Activated T-cell treated with anti-CD3 and anti-CD28 coated beads for 1 hour (primary cell): ENCODE measurements at regions not wholly inside any gene's neighbourhood (a gene's known extent, or its start where the extent isn't known, plus 50 kb on each side); places are given as distances from the start of the nearest gene placed in this dataset.

Experiments used
- DNase-seq: peaks from one replicate; pipeline ENCODE4 v3.0.0-alpha.2; 2020; ENCODE audit warnings: low read depth

DNA sequence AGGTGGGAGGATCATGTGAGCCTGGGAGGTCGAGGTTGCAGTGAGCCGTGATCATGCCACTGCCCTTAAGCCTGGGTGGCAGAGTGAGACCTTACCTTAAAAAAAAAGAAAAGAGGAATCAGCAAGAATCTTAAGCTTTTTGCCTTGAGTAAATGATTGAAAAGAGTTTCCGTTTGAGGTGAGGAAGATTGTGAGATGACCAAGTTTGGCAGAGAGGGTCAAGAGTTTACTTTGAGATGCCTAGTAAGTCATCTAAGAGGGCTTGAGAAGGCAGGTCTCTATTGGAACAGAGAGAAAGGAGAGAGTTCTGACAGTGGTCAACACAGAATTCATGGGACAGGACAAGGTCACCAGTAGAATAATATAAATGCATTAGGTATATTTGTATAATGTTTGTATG lies 572.1 kb downstream of the TLE4 start:
- no peak for DNase-seq

DNA sequence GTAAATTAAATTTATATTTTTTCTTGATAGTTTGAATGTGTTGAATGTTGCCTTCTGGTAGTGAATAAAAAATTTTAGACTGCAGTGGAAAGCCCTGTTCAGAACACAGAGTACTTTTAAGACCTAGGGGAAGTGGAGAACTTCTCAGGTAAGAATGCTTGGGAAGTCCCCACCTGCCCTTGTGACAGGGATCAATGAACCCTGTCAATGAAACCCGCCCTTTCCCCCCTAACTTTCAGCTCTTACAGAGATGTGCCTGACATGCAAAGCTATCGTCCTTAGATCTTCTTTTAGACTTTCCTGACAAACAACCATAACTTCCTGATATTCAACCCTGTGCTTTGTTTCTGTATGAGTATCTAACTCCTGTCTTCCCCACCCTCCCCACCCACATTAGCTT lies 562.7 kb downstream of the TLE4 start:
- DNase-seq, result no peak

DNA sequence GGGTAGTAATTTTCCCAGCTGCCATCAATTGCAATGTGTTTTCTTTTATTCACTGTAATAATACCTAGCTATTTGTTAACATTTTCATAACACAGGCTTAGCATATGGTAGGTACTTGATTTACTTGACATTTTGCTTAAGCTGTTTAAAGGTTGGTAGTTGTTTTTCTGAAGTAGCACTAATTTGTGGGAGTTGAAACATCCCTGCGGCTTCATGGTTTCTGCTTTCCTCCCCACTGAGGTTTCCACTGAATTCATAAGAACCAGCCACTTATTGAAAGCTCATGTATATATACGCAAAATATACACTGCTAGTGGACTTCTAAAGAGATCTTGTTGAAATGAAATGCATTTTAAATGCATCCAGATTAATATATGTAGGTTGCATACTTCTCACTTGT lies 559.9 kb downstream of the TLE4 start:
- no peak for DNase-seq

DNA sequence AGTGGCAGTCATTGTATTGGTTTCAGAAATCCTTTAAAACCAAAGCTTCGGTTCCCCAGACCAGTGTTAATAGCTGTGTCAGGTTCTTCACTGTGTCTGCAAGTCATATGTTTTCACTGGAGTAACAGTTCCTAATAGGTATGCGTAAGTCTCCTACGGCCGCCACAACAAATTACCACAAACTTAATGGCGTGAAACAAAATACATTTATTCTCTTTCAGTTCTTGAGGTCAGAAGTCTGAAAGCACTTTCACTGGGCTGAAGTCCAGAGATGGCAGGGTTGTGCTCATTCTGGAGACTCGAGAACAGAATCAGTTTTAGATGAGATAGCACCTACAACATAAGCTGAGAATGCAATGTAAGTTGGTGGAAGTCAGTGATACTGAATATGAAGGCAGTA lies 556.2 kb downstream of the TLE4 start:
- DNase-seq, result no peak

DNA sequence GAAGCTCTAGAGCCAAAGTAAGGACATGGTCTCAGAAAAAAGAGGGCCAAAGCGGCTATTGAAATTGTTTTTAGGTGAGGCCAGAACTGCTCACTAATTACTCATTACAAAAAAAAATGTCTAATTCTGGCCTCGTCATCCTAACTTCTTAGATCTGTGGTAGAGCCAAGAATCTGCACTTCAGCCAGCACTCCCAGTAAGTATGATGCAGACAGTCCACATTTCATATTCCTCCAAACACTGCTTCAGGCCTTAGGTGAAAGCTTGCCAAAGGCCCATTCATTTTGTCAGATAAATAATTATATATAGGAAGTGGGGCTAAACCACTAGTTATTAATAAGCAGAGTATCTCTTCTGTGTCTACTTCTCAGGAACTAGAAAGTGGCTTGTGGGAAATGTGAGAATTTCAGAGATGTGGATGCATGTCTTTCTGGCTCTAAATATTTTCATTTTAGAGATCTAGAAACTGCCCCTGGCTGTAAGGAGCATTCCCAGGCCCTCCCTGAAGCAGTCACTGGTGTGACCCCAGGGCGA lies 554.0 kb downstream of the TLE4 start:
- no peak for DNase-seq

DNA sequence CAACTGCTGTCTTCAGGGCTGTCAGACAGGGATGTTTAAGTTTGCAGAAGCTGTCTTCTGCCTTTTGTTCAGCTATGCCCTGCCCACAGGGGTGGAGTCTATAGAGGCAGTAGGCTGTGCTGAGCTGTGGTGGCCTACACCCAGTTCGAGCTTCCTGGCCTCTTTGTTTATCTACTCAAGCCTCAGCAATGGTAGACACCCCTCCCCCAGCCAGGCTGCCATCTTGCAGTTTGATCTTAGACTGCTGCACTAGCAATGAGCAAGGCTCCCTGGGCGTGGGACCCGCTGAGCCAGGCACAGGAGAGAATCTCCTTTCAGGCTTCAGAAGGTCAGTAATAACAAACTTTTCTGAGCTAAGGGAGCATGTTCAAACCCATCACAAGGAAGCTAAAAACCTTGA lies 545.3 kb downstream of the TLE4 start:
- no peak for DNase-seq

DNA sequence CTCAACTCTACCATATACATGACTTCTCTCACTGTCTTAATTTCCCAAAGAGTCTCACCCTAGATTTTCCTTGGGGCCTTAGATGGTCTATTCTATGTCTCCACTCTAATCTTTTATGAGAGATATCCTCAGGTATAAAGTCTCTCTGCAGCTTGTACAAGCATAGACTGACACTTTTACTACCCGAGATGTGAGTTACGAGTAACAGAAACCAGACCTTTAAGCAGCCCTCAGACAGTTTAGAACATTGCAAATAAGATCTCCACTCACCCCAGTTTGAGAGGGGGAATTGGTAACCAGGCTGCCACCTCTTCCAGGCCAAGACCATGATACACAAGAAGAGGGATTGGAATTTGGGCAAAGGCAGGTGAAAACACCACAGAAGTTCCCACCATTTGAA lies 542.5 kb downstream of the TLE4 start:
- DNase-seq, result no peak

DNA sequence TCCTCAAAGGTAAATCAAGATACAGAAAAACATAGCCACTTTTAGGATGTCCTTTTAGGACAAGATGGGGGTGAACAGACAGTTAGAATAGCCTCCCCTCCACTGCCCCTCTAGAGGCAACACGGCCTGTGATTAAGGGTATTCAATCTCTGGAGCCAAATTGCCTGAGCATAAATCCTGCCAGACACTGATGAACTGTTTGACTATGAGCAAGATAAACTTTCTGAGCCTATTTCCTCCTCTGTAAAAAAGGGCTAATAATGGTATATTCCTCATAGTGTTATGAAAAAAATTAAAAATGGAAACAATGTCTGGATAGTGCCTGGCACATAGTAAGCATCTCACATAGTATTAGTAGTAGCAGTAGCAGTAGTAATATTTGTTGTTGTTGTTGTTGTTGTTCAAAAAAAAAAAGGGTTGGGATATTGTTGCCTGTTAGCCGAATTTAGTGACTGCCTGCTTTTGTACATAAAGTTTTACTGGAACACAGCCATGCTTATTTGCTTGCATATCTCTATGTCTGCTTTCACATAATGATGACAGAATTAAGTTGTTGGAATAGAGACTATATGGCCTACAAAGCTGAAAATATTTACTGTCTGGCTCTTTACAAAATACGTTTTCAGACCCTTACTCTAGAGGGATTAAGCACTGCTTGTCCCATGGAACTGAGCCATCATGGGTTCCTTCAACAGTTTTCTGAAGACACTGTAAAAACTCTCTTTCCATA lies 536.3 kb downstream of the TLE4 start:
- no peak for DNase-seq

DNA sequence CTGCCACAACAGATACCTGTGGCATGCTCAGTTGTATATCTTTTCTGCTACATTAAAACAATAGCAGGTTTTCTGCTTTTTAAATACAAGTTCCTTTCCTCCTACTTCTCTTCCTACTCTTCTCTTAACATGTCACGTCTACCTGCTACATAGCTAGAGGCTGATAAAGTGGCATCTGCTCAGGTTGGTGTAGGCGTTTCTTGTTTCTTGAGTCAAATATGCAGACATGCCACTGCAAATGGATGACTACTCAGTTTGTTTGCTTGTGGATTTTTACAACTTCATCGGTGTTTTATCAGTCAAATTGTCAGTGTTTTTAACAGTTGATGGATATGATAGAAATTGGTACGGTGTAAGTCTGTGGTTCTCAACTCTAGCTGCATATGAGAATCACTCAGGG lies 525.7 kb downstream of the TLE4 start:
- no peak for DNase-seq

DNA sequence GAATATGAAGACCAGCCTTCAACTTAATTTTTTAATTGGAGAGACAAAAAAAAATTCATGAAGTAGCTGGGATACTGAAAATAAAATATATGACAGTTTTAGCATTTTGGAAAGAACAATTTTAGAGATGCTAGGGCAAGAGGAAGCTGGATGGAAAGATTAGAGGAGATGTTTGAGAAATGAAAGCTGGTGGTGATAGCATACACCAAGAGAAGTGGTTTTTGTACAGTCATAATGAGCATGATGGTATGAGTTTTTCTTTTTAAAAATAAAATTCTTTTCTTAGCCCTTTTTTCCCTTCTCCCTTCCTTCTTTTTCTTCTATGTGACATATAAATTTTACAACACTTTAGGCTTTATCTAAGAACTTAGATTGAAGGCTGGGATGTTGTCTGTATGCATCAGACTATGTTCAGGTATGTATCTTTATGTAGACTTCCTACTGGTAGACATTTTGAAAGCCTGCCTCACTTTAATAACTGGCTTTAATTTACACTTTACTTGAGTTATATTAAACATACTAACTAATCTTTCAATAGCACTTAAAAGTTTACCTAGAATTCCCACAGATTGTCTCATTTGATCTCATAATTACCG lies 522.5 kb downstream of the TLE4 start:
- DNase-seq, result no peak

DNA sequence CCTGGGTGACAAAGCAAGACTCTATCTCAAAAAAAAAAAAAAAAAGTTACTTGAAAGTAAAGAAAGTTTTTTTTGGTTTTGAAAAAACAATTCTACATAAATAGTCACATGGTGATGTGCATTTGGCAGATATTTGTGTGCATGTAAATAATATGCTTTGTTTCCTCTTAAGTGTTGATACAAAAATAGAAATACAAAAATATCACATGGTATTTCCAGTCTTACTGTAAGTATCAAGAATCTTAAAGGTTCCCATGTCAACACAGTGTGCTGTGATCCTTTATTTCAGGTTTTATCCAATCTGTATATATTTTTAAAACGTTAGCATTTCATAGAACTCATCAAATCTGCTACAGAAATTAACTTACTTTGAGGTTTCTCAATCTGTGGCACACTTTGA lies 521.9 kb downstream of the TLE4 start:
- no peak for DNase-seq

DNA sequence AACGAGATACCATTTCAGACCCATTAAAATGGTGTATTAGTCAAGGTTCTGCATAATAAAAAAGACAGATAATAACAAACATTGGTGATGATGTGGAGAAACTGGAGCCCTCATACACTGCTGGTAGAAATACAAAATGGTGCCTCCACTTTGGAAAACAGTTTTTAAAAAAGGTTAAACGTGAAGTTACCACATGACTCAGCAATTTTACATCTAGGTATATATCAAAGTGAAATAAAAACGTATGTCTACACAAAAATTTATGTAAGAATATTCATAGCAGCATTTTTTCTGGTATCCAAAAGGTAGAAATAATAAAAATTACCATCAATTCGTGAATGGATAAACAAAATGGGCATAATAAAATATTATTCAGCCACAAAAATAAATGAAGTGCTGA lies 519.8 kb downstream of the TLE4 start:
- no peak for DNase-seq

DNA sequence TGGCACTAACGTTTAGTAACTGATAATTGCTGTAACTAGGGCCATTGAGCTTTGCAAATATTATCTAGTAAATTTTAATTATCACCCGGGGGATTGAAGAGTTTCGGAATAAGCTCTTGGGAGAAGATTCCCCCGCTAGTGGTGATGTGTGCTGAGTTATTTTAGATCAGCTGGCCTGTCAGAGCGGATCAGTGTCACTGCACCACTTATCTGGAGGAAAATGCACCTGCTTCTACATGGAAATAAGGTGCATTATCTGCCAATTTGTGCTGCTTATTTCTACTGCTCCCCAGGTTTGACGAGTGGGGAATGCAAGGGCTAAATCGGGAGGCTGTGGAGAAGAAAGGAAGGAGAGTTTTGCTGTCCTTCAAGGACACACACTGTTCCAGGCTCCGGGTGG lies 518.6 kb downstream of the TLE4 start:
- no peak for DNase-seq

DNA sequence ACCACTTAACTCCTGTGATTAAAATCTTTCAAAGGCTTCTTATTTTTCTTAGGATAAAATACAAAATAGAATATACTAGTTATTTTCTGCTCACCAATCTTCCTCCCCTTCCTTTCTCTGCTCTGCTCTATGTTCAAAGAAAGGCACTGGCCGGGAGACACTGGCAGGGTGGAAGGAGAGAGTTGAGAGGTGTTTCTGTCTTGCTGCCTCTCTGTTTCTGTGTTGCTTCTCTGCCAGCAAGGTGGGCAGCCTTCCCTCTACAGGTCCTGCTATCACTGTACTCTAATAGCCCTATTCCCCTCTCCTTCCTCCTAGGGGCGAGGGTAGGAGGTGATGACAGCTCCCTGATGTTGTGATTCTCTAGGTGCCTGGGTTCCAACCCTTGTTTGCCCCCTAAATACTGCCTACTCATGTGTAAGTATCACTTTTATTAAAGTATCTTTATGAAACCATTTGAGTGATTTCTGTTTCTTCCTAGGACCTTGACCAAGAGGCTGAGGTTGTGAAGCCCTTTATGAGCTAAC lies 515.1 kb downstream of the TLE4 start:
- no peak for DNase-seq

DNA sequence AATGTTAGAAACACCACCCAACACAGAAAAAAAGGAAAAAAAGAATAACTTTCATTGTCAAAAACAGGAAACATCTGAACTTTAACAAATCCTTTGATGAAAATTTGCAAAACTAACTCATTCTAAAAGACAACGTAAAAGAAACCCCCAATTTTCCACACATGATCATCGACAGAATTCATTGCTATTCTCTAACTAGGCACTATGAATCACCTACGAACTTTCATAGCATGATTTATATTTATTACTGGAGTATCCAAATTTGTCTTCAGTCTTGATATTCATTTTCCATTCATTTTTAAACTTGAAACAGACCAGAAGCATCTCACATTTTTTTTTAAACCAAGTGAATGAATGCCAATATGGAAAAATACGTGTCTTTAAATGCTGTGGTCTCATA lies 514.6 kb downstream of the TLE4 start:
- DNase-seq, result no peak

DNA sequence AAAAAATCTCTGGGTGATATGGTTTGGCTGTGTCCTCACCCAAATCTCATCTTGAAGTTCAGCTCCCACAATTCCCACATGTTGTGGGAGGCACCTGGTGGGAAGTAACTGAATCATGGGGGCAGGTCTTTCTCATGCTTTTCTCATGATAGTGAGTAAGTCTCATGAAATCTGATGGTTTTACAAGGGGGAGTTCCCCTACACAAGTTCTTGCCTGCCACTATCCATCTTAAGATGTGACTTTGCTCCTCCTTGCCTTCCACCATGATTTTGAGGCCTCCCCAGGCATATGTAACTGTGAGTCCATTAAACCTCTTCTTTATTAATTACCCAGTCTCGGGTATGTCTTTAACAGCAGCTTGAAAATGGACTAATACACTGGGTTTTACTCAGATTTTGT lies 513.9 kb downstream of the TLE4 start:
- DNase-seq, result no peak

DNA sequence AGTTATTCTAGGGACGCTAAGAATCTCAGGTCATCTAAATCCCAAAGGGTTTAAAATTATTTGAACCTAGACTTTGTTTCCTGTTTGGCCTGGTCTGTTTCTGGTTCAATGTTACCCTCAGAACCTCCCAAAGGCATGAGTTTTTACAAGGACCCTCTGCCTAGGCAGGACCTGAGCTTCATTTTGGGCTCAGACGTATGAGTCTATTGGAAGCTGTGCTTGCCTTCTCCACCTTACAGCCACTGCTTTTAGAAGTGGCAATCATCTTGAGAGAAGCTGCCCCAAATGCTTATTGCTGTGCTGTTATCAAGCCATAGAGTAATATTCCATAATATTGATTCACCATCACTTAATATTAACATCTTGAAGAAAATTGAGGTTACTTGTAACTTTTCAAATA lies 510.4 kb downstream of the TLE4 start:
- no peak for DNase-seq

DNA sequence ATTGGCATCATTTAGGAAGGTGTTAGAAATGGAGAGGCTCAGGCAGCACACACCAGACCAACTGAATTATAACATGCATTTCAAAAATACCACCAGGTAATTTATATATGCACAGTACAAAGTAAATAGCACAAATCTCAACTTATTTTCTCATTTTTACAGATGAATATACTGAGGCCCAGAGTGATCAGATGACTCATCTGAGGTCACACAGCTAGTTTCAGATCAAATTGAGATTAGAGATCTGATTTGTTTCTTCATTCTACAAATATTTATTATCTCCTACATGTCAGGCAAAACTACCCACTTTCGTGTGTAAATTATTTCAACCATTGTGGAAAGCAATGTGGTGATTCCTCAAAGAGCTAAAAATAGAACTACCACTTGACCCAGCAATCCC lies 507.1 kb downstream of the TLE4 start:
- DNase-seq, result no peak

DNA sequence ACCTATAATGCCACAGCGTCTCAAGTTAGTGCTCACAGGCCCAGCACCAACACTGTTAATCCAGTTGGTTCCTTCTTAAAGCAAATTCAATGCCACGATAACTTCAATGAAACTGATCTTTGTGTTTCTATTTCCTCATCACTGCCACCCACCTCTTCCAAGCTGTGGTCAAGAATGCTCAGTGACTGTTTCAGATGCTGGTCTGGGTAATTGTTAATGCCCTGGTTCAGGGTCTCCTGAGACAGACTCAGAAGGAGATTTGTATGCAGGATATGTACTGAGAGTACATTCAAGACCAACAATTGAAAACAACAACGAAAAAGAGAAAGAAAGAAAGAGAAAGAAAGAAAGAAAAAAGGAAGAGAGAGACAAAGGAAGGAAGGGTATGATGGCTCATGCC lies 505.3 kb downstream of the TLE4 start:
- DNase-seq, result no peak

DNA sequence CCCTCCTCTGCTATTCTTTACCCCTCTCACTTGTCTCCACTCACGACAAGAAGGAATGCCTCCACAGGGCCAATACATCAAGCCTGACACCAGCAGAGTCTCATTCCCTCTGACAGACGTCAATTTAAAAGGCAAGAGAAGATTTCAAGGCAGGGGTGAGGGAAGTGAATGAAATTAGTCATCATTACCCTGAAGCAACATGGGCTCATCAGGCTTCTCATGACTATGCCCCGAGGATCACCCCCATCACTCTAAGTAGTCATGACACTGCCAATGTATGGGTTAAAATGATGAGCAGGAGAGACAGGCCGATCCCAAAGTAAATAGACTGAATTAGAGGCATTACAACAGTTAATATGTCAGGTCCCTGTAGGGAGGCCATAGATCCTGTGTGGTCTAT lies 504.4 kb downstream of the TLE4 start:
- DNase-seq, result no peak

DNA sequence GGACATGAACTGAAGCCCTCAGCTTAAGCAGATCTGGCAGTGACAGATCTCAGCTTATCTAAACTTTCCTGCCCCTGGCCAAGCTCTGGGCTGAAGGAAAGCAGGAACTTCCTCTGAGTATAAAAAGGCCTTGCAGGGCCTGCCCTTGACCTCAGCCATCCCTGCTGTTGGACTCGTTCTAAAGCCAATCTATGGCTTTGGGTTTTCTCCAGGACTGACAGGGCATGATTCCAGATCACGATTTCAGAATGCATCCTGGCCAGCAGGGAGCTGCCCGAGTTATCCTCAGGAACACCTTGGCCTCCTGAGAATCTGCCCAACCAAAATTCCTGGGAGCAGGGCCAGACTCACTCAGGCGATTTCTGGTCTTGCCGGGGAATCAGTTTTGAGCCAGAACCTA lies 502.7 kb downstream of the TLE4 start:
- DNase-seq, result no peak

DNA sequence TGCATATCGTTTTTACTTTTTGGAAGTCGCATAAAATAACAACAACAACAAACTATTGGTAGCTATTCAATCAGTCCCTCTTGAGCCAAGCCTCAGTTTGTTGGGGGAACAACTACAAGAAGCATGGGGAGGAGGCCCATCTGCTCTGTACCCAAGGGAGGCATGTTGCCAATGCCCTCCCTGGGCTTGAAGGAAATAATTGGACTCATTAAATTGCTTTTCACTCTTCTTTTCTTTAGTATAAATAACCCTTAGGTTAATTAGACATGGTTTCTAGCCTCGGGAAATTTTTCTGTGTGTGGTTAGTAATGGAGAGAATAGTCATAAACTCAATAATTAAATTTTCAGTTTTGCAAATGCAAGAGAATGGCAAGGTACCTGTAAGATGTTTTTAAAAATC lies 500.7 kb downstream of the TLE4 start:
- DNase-seq, result no peak

DNA sequence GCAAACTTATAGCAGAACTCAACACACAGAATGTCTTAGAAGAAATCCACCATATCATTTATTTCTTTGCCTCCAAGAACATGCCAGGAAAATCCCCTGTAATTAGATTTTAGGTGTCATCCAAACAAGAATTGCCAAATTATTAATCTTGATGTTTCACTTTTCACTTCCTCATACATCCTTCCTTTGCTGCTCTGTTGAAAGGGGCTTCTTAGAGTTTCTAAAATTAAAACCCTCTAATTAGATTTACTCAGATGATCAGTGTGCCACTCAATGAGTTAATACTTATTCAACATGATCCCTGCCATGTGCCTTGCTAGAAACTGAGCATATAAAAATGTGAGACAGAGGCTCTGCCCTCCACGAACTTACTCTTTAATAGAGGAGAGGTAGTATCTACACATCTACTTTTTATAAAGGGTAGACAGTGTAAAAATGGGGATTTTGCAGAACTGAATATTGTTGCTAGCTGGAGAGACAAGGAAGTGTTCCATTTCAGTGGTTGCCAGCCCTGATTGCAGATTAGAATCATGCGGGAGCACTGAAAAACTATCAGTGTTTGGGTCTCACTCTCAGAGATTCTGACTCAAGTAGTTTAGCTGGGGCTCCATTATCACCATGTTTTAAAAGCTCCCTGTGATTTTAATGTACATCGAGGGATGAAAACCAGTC lies 498.4 kb downstream of the TLE4 start:
- DNase-seq, result no peak
